BLaER1 treated with 17β-estradiol and CSF1 and Interleukin-3, amounts not matched to agents 10 nM and 100 nM (cell line): ENCODE measurements at regions not wholly inside any gene's neighbourhood (a gene's known extent, or its start where the extent isn't known, plus 50 kb on each side); places are given as distances from the start of the nearest gene placed in this dataset.

Experiments
- H3K27ac ChIP-seq, 11 experiments: shearing (Covaris generic); formaldehyde crosslinking; 2 replicates each; pipeline ENCODE4 v1.8.1; 2022
- H3K27me3 ChIP-seq, 11 experiments: shearing (Covaris generic); formaldehyde crosslinking; 2 replicates each; pipeline ENCODE4 v1.8.1; 2022
- H3K36me3 ChIP-seq, 11 experiments: shearing (Covaris generic); formaldehyde crosslinking; 2 replicates each; pipeline ENCODE4 v1.8.1; 2022
- H3K4me1 ChIP-seq, 10 experiments: shearing (Covaris generic); formaldehyde crosslinking; 2 replicates each; pipeline ENCODE4 v1.8.1; 2022
- H3K4me2 ChIP-seq, 11 experiments: shearing (Covaris generic); formaldehyde crosslinking; 2 replicates each; pipeline ENCODE4 v1.8.1; 2022
- H3K4me3 ChIP-seq, 10 experiments: shearing (Covaris generic); formaldehyde crosslinking; 2 replicates each; pipeline ENCODE4 v1.8.1; 2022
- H3K9ac ChIP-seq, 11 experiments: shearing (Covaris generic); formaldehyde crosslinking; 2 replicates each; pipeline ENCODE4 v1.8.1; 2022
- H3K9me3 ChIP-seq, 11 experiments: shearing (Covaris generic); formaldehyde crosslinking; replicated peaks in 1 of 11; 2 replicates each; pipeline ENCODE4 v1.8.1; 2022
- H4K20me1 ChIP-seq, 11 experiments: shearing (Covaris generic); formaldehyde crosslinking; 2 replicates each; pipeline ENCODE4 v1.8.1; 2022
- Cebpa-rat ChIP-seq, 11 experiments: shearing (Covaris generic); IDR thresholded peaks; 2 replicates each; pipeline ENCODE4 v1.8.1; 2022

DNA sequence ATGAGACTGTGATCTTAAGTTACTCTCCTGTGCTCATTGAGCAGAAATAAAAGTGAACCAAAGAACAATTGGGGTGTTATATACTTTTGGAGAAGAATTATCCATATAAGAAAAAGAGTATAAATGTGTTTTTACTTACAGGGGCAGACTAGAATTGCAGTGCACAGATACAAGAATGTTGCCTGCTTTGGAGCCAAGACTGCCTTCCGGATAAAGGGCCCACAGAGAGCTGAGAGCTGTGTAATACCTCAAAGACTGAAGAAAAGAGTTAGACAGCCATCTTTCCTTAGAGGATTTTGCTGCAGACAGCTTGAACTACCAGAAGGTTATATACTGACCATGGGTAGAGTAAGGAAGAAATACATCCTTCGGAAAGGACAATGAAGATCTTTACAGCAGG lies 1235.5 kb upstream of the CITED2 start:
- H3K4me3 ChIP-seq = no peak overlapping the region
- no peaks in the 10 kb centered on the region for H3K9me3 ChIP-seq
- H3K4me2 ChIP-seq = no peak overlapping the region
- no peaks in the 10 kb centered on the region for H3K4me1 ChIP-seq
- H4K20me1 ChIP-seq = no peaks in the 10 kb centered on the region
- no peak for TF ChIP-seq Cebpa-rat (IDR thresholded peaks at IDR 0.05)
- H3K36me3 ChIP-seq = no peaks in the 10 kb centered on the region
- H3K9ac ChIP-seq = no peak overlapping the region
- H3K27me3 ChIP-seq = no peaks in the 10 kb centered on the region
- H3K27ac ChIP-seq = no peak overlapping the region

DNA sequence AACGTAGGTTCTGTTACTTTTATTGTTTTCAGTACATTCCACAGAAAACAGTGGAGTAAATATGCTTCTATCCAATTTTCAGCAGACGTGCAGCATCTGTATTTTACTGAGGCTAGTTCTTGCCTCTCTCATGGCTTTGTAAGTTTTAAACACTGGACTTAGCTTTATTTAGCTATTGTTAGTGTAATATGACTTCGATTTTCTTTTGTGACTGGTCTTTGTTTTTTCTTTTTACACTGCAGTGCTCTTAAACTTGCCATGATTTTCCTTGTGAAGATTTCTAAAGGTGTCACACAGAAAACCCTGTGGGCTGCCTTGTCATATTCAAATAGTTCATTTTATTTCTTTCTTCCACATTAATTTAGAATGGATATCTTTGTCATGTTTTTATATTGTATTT lies 1234.9 kb upstream of the CITED2 start:
- H3K36me3 ChIP-seq = no peaks in the 10 kb centered on the region
- H4K20me1 ChIP-seq = no peaks in the 10 kb centered on the region
- H3K4me3 ChIP-seq = no peak overlapping the region
- no peaks in the 10 kb centered on the region for H3K9me3 ChIP-seq
- no peak overlapping the region for H3K9ac ChIP-seq
- no peaks in the 10 kb centered on the region for H3K27me3 ChIP-seq
- H3K4me1 ChIP-seq = no peaks in the 10 kb centered on the region
- no peak overlapping the region for H3K4me2 ChIP-seq
- no peak for TF ChIP-seq Cebpa-rat (IDR thresholded peaks at IDR 0.05)
- H3K27ac ChIP-seq = no peak overlapping the region

DNA sequence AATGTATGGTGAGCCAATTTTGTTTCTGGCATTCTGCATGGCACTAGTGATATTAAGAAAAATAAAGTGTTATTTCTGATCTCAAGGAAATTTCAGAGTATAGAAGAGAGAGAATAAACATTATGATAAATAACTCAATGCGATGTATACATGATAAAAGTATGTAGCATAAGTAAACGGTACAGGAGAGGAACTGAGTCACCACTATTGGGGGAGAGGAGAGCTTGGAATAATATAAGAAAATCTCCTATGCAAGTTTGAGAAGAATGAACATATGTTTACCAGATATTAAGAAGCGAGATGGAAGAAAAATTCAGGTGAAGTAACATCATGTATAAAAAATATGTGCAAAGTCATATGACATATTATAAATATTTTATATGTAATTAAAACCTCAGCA lies 1230.3 kb upstream of the CITED2 start:
- Histone ChIP-seq H3K9me3 (no peaks in the 10 kb centered on the region), H3K4me2 (no peak overlapping the region), H4K20me1 (no peaks in the 10 kb centered on the region), H3K4me3 (no peak overlapping the region), H3K27ac (no peak overlapping the region), H3K36me3 (no peaks in the 10 kb centered on the region), H3K9ac (no peak overlapping the region), H3K27me3 (no peaks in the 10 kb centered on the region), H3K4me1 (no peaks in the 10 kb centered on the region)
- TF ChIP-seq Cebpa-rat (IDR thresholded peaks at IDR 0.05) = no peak

DNA sequence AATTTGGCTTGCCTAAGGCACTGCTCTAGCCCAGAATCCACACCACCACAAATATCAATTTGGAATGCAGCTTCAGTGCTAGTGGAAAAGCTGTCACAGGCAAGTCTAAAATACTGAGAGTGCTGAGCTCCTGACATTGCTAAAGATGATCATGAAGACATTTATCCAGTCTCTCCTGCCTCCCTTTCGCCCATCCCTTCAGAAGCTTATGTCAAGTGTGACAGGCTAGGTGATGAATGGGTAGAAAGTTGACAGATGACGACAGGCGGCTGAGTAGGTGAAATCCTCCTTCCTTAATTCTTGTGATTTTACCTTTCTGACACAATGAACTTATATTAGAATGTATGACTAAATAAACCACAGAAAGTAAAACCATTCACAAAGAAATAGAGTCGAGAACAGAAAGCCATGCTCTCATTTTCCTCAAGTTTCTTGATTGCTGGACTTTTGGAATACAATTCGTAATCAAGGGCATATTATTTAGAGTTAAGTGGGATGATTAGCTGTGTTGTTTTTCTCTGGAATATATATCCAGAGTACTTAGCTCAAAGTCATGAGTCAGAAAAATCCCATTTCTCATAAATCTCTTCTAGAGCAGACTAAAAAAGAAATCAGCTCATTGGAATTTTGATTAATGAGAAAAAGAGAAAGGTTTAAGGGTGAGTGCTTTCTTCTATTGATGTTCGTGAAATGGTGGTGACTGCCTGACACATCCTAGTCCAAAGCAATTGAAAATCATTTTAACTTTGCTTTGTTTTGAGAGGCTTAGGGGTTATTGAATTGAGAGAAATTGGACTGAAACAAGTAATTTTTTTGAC lies 1228.2 kb upstream of the CITED2 start:
- Histone ChIP-seq H4K20me1 (no peaks in the 10 kb centered on the region), H3K9ac (no peak overlapping the region), H3K27me3 (no peaks in the 10 kb centered on the region), H3K27ac (no peak overlapping the region), H3K4me1 (no peaks in the 10 kb centered on the region), H3K4me2 (no peak overlapping the region), H3K36me3 (no peaks in the 10 kb centered on the region), H3K4me3 (no peak overlapping the region), H3K9me3 (no peaks in the 10 kb centered on the region)
- TF ChIP-seq Cebpa-rat (IDR thresholded peaks at IDR 0.05) = no peak

DNA sequence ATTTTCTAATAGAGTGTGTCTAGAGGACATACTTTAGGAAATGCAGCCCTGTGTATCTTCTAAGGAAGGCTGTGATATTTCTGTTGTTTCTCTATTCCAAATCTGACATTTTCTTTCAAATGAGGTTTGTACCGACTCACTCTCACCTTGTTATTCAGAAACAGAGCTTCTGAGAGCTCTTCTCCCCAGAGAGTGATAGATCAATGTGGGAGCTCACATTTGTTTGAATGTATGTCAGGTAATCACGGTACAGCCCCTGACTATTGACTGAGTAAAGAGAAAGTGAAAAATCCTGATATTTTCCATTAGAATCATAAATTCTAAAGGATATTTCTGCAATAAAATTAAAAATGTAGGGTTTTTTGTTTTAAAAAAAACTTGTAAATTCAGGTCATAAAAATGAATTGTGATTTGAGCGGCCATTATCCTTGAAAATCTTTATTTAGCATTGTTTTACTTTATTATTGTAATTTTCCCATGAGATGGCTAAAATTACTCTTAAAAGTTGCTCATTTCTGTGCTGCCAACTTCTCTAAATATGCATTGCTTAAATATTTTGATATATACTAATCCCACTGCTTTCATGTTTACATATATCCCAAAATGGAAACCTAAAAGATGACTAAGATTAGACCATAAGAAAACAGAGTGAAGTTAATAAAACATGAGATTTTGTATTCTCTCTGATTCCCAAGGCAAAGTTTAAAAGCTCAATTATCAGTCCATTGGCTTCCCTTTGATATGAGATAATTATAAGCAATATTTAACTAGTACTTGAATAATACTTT lies 1226.8 kb upstream of the CITED2 start:
- no peaks in the 10 kb centered on the region for H3K9me3 ChIP-seq
- H3K9ac ChIP-seq = no peak overlapping the region
- no peaks in the 10 kb centered on the region for H4K20me1 ChIP-seq
- no peak for TF ChIP-seq Cebpa-rat (IDR thresholded peaks at IDR 0.05)
- H3K36me3 ChIP-seq = no peaks in the 10 kb centered on the region
- H3K4me1 ChIP-seq = no peaks in the 10 kb centered on the region
- H3K4me2 ChIP-seq = no peak overlapping the region
- H3K4me3 ChIP-seq = no peak overlapping the region
- H3K27ac ChIP-seq = no peak overlapping the region
- no peaks in the 10 kb centered on the region for H3K27me3 ChIP-seq

DNA sequence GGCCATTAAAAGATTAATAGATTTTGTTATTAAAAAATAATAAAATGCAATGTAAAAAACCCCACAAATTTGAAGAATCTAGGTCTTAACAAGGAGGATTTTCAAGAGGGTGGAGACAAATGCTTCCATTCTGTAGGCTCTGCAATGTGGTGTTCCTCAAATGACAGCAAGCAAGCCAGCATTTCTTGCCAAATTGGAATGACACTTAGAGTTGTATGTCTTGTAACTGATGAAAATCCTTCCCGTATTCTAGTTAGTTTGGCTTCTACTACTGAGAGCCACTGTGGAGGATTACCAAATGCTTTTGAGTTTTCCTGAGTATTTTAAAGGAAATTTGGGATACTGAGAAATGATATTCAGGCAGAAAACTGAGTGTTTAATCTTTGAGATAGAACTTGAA lies 1225.5 kb upstream of the CITED2 start:
- no peak overlapping the region for H3K9ac ChIP-seq
- H3K4me2 ChIP-seq = no peak overlapping the region
- no peaks in the 10 kb centered on the region for H3K27me3 ChIP-seq
- TF ChIP-seq Cebpa-rat (IDR thresholded peaks at IDR 0.05) = no peak
- H4K20me1 ChIP-seq = no peaks in the 10 kb centered on the region
- no peaks in the 10 kb centered on the region for H3K4me1 ChIP-seq
- no peak overlapping the region for H3K4me3 ChIP-seq
- H3K27ac ChIP-seq = no peak overlapping the region
- H3K9me3 ChIP-seq = no peaks in the 10 kb centered on the region
- H3K36me3 ChIP-seq = no peaks in the 10 kb centered on the region

DNA sequence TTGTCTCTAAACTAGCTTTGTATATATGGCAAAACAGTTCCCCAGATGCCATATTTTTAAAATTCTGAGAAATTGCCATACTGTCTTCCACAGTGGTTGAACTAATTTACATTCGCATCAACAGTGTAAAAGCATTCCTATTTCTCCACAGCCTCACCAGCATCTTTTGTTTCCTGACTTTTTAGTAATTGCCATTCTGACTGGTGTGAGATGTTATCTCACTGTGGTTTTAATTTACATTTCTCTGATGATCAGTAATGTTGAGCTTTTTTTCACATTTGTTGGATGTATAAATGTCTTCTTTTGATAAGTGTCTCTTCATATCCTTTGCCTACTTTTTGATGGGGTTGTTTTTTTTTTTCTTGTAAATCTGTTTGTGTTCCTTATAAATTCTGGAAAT lies 1222.7 kb upstream of the CITED2 start:
- Histone ChIP-seq H3K9ac (no peak overlapping the region), H3K9me3 (peaks cover 5 to 19% (median 14%) of the 10 kb centered on the region in 11 experiments; a peak in 18 of 22 replicates), H3K27ac (no peak overlapping the region), H3K4me2 (no peak overlapping the region), H3K4me1 (no peaks in the 10 kb centered on the region), H3K36me3 (no peaks in the 10 kb centered on the region; a peak in 1 of 22 replicates), H4K20me1 (no peaks in the 10 kb centered on the region), H3K27me3 (no peaks in the 10 kb centered on the region), H3K4me3 (no peak overlapping the region)
- no peak for TF ChIP-seq Cebpa-rat (IDR thresholded peaks at IDR 0.05)

DNA sequence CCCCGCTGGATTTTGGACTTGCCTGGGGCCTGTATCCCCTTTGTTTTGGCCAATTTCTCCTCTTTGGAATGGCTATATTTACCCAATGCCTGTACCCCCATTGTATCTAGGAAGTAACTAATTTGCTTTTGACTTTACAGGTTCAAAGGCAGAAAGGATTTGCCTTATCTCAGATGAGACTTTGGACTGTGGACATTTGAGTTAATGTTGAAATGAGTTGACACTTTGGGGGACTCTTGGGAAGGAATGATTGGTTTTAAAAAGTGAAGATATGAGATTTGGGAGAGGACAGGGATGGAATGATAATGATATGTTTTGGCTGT lies 1220.3 kb upstream of the CITED2 start:
- Histone ChIP-seq H4K20me1 (no peaks in the 10 kb centered on the region), H3K9me3 (peaks cover 5 to 19% (median 14%) of the 10 kb centered on the region in 11 experiments; a peak in 18 of 22 replicates), H3K27ac (no peak overlapping the region), H3K27me3 (no peaks in the 10 kb centered on the region), H3K4me2 (no peak overlapping the region), H3K4me3 (no peak overlapping the region), H3K4me1 (no peaks in the 10 kb centered on the region), H3K36me3 (no peaks in the 10 kb centered on the region; a peak in 1 of 22 replicates), H3K9ac (no peak overlapping the region)
- no peak for TF ChIP-seq Cebpa-rat (IDR thresholded peaks at IDR 0.05)

DNA sequence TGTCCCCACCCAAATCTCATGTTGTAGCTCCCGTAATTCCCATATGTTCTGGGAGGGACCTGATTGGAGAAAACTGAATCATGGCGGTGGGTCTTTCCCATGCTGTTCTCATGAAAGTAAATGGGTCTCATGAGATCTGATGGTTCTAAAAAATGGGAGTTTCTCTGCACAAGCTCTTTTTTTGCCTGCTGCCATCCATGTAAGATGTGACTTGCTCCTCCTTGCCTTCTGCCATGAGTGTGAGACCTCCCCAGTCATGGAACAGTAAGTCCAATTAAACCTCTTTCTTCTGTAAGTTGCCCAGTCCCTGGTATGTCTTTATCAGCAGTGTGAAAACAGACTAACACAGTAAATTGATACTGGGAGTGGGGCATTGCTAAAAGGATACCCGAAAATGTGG lies 1218.4 kb upstream of the CITED2 start:
- Histone ChIP-seq H3K4me3 (no peak overlapping the region), H3K27me3 (no peaks in the 10 kb centered on the region), H4K20me1 (no peaks in the 10 kb centered on the region), H3K4me2 (no peak overlapping the region), H3K4me1 (no peaks in the 10 kb centered on the region), H3K9ac (no peak overlapping the region), H3K9me3 (peaks cover 5 to 19% (median 14%) of the 10 kb centered on the region in 11 experiments; a peak in 18 of 22 replicates), H3K27ac (no peak overlapping the region), H3K36me3 (no peaks in the 10 kb centered on the region; a peak in 1 of 22 replicates)
- no peak for TF ChIP-seq Cebpa-rat (IDR thresholded peaks at IDR 0.05)

DNA sequence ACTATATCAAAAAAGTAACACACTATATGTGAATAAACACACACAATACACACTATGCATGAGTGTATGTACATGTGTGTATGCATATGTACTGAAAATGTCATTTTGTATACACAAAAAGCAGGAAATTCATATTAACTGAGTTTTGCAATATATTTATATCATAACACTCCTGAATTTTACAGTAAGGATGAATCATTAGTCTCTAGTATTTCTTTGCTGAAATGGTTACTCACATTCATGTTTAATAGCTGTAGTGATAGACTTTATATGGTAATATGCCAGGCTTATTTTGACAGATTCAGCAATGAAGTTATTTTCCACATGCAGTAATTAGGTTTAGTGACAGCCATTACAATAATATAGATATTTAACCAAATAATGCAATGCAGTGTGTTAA lies 1216.2 kb upstream of the CITED2 start:
- no peak for TF ChIP-seq Cebpa-rat (IDR thresholded peaks at IDR 0.05)
- Histone ChIP-seq H3K27ac (no peak overlapping the region), H3K4me3 (no peak overlapping the region), H3K27me3 (no peaks in the 10 kb centered on the region), H3K4me2 (no peak overlapping the region), H3K4me1 (no peaks in the 10 kb centered on the region), H3K9ac (no peak overlapping the region), H3K36me3 (no peaks in the 10 kb centered on the region; a peak in 1 of 22 replicates), H3K9me3 (peaks cover 5 to 19% (median 14%) of the 10 kb centered on the region in 11 experiments; a peak in 18 of 22 replicates), H4K20me1 (no peaks in the 10 kb centered on the region)
